ENCODE measurements at regions not wholly inside any gene's neighbourhood (a gene's known extent, or its start where the extent isn't known, plus 50 kb on each side); places are given as distances from the start of the nearest gene placed in this dataset.

DNA sequence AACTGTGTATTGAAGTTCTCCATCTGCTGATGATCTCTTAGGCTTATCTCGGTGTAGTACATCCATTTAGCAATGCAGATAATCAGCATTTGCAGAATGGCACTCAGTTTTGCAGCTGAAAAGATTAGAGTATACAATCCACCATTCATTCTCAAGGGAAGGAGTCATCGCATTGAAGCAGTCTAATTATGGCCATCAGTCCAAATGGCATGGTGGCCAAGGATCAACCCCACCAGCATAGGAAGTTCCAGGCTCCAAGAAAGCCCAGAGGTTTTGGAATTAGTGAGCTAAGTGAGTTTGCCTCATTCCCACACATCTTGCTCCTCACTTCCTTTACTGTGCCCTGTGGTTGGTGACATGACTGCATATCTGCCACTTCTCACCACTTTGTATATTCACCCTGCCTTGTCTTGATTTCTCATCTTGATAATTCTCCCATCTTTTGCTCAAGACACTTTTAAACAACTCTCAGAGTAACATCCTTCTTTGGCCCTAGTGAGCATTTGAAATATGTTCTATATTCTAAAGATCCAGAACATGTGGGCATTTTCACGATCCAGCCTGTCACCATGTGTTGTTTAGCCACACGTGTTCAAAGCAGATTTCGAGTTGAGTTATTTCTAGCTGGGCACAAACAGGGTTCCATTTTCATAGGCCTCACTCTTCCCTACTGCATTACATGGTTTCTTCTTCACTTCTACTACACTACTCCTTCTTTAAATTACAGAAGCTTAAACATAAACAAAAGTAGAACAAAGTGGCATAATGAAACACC is 1119.8 kb downstream of the TSN start:
- no peaks in the 10 kb centered on the region for H3K9me3 ChIP-seq (ENCODE audit: control insufficient read depth in 2 of 2, insufficient read depth in 1 of 2, low read length in 1 of 2)
- no peak overlapping the region for H3K27ac ChIP-seq (ENCODE audit: low read depth in 1 of 2, low read length in 1 of 2)
- H3K4me1 ChIP-seq (ENCODE audit: control insufficient read depth in 2 of 2, insufficient read depth in 2 of 2, low read length in 2 of 2) = no peaks in the 10 kb centered on the region
- H3K27me3 ChIP-seq (ENCODE audit: control insufficient read depth in 2 of 2, insufficient read depth in 1 of 2, low read length in 1 of 2) = no peaks in the 10 kb centered on the region
- no peak overlapping the region for H3K4me3 ChIP-seq (ENCODE audit: low read length in 2 of 2)
- H3K36me3 ChIP-seq (ENCODE audit: control insufficient read depth in 2 of 2, insufficient read depth in 2 of 2, low read length in 1 of 2) = no peaks in the 10 kb centered on the region
- 91% methylated on average over 5 of the region's 5 CpGs for WGBS
- DNase-seq (ENCODE audit: low read depth in 6 of 9, low spot score in 9 of 9) = no peak

DNA sequence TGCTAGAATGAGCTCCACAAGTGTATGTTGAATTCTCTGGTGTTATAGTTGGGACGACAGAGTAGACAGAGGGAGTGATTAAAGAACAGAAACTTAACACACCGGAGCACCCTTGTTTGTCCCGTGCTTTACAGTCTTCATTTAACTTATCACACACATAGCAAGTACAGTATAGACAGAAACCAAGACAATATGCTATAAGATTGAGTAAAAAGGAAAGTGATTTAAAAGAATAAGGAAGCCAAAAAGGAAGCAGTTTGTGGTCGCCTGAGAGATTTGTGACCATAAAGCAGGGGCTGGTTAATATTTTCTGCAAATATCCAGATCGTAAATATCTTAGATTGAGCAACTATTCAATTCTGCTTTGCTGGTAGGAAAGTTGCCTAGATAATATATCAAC is 1128.4 kb downstream of the TSN start:
- Histone ChIP-seq H3K27me3 (ENCODE audit: control insufficient read depth in 2 of 2, insufficient read depth in 1 of 2, low read length in 1 of 2) (no peaks in the 10 kb centered on the region), H3K27ac (ENCODE audit: low read depth in 1 of 2, low read length in 1 of 2) (no peak overlapping the region), H3K36me3 (ENCODE audit: control insufficient read depth in 2 of 2, insufficient read depth in 2 of 2, low read length in 1 of 2) (no peaks in the 10 kb centered on the region), H3K4me1 (ENCODE audit: control insufficient read depth in 2 of 2, insufficient read depth in 2 of 2, low read length in 2 of 2) (no peaks in the 10 kb centered on the region), H3K9me3 (ENCODE audit: control insufficient read depth in 2 of 2, insufficient read depth in 1 of 2, low read length in 1 of 2) (no peaks in the 10 kb centered on the region), H3K4me3 (ENCODE audit: low read length in 2 of 2) (no peak overlapping the region)
- DNase-seq (ENCODE audit: low read depth in 6 of 9, low spot score in 9 of 9) = no peak
- 31% methylated on average over 5 of the region's 5 CpGs for WGBS

DNA sequence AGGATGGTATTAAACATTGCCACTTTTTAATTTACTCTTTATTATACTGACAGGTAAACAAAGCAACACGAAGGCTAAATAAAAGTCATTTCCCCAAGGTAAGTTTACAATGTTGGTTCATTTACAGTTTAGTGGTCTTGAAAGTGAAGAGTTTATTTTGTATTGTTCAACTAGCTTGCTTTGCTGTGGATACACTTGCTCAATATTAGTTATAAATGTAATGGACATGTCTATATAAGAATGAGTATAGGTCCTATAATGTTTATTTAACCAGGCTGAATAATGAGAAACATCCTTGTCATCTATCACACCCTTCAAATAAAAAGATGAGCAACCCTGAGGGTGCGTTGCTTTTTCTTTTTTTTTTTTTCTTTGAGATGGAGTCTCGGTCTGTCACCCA is 1129.4 kb downstream of the TSN start:
- H3K27me3 ChIP-seq (ENCODE audit: control insufficient read depth in 2 of 2, insufficient read depth in 1 of 2, low read length in 1 of 2) = no peaks in the 10 kb centered on the region
- H3K4me3 ChIP-seq (ENCODE audit: low read length in 2 of 2) = no peak overlapping the region
- H3K27ac ChIP-seq (ENCODE audit: low read depth in 1 of 2, low read length in 1 of 2) = no peak overlapping the region
- no peaks in the 10 kb centered on the region for H3K4me1 ChIP-seq (ENCODE audit: control insufficient read depth in 2 of 2, insufficient read depth in 2 of 2, low read length in 2 of 2)
- H3K36me3 ChIP-seq (ENCODE audit: control insufficient read depth in 2 of 2, insufficient read depth in 2 of 2, low read length in 1 of 2) = no peaks in the 10 kb centered on the region
- H3K9me3 ChIP-seq (ENCODE audit: control insufficient read depth in 2 of 2, insufficient read depth in 1 of 2, low read length in 1 of 2) = no peaks in the 10 kb centered on the region
- 87% methylated on average over 3 of the region's 3 CpGs for WGBS
- DNase-seq (ENCODE audit: low read depth in 6 of 9, low spot score in 9 of 9) = no peak

DNA sequence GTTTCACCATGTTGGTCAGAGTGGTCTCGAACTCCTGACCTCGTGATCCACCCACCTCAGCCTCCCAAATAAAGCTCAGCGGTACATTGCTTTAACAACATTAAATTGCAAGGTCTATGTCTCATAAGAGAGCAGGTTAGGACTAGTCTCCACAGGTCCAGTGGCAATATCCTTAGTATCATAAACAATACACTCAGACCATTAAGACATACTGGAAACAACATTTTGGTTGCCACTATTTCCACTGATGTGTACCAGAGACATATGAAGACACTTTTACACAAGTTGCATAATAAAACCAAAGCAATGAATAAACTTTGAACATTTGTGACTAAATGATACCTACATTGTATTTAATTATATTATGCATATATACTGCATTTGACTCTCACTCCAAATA is 1130.0 kb downstream of the TSN start:
- 89% methylated on average over 3 of the region's 3 CpGs for WGBS
- no peaks in the 10 kb centered on the region for H3K36me3 ChIP-seq (ENCODE audit: control insufficient read depth in 2 of 2, insufficient read depth in 2 of 2, low read length in 1 of 2)
- H3K4me1 ChIP-seq (ENCODE audit: control insufficient read depth in 2 of 2, insufficient read depth in 2 of 2, low read length in 2 of 2) = no peaks in the 10 kb centered on the region
- H3K27ac ChIP-seq (ENCODE audit: low read depth in 1 of 2, low read length in 1 of 2) = no peak overlapping the region
- H3K27me3 ChIP-seq (ENCODE audit: control insufficient read depth in 2 of 2, insufficient read depth in 1 of 2, low read length in 1 of 2) = no peaks in the 10 kb centered on the region
- no peak overlapping the region for H3K4me3 ChIP-seq (ENCODE audit: low read length in 2 of 2)
- no peak for DNase-seq (ENCODE audit: low read depth in 6 of 9, low spot score in 9 of 9)
- no peaks in the 10 kb centered on the region for H3K9me3 ChIP-seq (ENCODE audit: control insufficient read depth in 2 of 2, insufficient read depth in 1 of 2, low read length in 1 of 2)

DNA sequence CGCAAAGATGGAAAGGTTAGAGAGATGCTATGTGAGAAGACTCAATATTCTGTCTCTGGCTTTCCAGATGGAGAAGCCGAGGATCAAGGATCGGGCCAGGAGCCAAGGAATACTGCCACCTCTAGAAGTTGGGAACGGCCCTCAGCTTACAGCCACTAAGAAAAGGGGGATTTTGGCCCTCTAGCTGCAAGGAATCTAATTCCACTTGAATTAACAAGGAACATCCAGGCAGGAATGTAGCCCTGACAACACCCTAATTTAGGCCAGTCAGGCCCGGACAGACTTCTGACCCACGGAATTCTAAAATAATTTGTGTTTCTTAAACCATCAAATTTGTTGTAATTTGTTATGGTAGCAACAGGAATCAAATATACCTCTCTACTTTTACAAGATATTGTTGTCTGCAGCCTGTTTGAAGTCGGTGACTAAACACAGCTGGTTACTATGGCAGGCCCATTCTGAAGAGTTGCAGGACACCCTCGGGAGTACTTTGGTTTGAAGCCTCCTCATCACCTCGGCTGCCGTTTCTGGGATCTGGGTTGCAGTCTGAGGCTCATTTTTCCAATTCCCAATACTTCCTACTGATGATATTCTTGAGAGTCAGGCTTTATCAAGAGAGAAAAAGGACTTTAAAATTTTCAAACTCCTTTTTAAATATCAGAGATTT is 1131.2 kb downstream of the TSN start:
- DNase-seq (ENCODE audit: low read depth in 6 of 9, low spot score in 9 of 9) = no peak
- WGBS = 85% methylated on average over 10 of the region's 10 CpGs
- no peak overlapping the region for H3K27ac ChIP-seq (ENCODE audit: low read depth in 1 of 2, low read length in 1 of 2)
- no peaks in the 10 kb centered on the region for H3K9me3 ChIP-seq (ENCODE audit: control insufficient read depth in 2 of 2, insufficient read depth in 1 of 2, low read length in 1 of 2)
- no peaks in the 10 kb centered on the region for H3K36me3 ChIP-seq (ENCODE audit: control insufficient read depth in 2 of 2, insufficient read depth in 2 of 2, low read length in 1 of 2)
- no peaks in the 10 kb centered on the region for H3K4me1 ChIP-seq (ENCODE audit: control insufficient read depth in 2 of 2, insufficient read depth in 2 of 2, low read length in 2 of 2)
- H3K4me3 ChIP-seq (ENCODE audit: low read length in 2 of 2) = no peak overlapping the region
- H3K27me3 ChIP-seq (ENCODE audit: control insufficient read depth in 2 of 2, insufficient read depth in 1 of 2, low read length in 1 of 2) = no peaks in the 10 kb centered on the region

DNA sequence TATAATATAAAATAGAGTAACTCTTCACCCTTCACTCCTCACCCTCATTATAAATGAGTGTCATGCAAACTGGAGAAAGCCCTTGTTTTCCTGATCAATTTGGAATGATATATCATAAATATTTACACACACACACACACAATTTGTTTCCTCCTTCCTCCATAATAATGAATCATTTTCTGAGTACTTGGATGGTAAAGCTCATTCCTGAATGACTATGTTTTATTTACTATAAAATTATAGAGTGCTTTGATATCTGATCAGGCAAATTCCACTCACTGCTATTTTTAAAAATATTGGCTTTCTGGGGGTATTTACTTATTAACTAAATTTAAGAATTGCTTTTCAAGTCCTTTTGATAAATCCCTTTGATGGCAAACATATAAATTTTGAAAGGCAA is 1125.5 kb upstream of the CNTNAP5 start:
- Histone ChIP-seq H3K9me3 (ENCODE audit: control insufficient read depth in 2 of 2, insufficient read depth in 1 of 2, low read length in 1 of 2) (no peaks in the 10 kb centered on the region), H3K27ac (ENCODE audit: low read depth in 1 of 2, low read length in 1 of 2) (no peak overlapping the region), H3K27me3 (ENCODE audit: control insufficient read depth in 2 of 2, insufficient read depth in 1 of 2, low read length in 1 of 2) (no peaks in the 10 kb centered on the region), H3K4me3 (ENCODE audit: low read length in 2 of 2) (no peak overlapping the region), H3K4me1 (ENCODE audit: control insufficient read depth in 2 of 2, insufficient read depth in 2 of 2, low read length in 2 of 2) (no peaks in the 10 kb centered on the region), H3K36me3 (ENCODE audit: control insufficient read depth in 2 of 2, insufficient read depth in 2 of 2, low read length in 1 of 2) (no peaks in the 10 kb centered on the region)
- no peak for DNase-seq (ENCODE audit: low read depth in 6 of 9, low spot score in 9 of 9)

DNA sequence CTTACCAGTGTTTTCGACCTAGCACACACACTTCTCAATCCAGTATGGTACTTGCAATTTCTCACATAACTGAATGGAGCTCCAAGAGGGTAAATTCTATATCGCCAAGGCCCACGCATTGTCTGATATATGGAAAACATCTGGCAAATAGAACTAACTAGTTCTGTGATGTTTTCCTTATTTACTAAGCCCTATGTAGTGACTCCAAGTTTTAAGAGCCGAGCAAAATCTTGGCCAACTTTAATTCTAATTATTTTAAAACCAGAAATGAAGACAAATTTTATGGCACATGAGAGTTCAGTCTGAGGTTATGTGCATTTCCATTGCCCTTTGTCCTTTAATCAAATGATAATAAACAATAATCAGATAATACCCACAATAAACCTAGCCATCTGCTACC is 1119.7 kb upstream of the CNTNAP5 start:
- Histone ChIP-seq H3K9me3 (ENCODE audit: control insufficient read depth in 2 of 2, insufficient read depth in 1 of 2, low read length in 1 of 2) (no peaks in the 10 kb centered on the region), H3K4me3 (ENCODE audit: low read length in 2 of 2) (no peak overlapping the region), H3K27me3 (ENCODE audit: control insufficient read depth in 2 of 2, insufficient read depth in 1 of 2, low read length in 1 of 2) (no peaks in the 10 kb centered on the region), H3K27ac (ENCODE audit: low read depth in 1 of 2, low read length in 1 of 2) (no peak overlapping the region), H3K4me1 (ENCODE audit: control insufficient read depth in 2 of 2, insufficient read depth in 2 of 2, low read length in 2 of 2) (no peaks in the 10 kb centered on the region), H3K36me3 (ENCODE audit: control insufficient read depth in 2 of 2, insufficient read depth in 2 of 2, low read length in 1 of 2) (no peaks in the 10 kb centered on the region)
- DNase-seq (ENCODE audit: low read depth in 6 of 9, low spot score in 9 of 9) = no peak
- 93% methylated on average over 4 of the region's 4 CpGs for WGBS

DNA sequence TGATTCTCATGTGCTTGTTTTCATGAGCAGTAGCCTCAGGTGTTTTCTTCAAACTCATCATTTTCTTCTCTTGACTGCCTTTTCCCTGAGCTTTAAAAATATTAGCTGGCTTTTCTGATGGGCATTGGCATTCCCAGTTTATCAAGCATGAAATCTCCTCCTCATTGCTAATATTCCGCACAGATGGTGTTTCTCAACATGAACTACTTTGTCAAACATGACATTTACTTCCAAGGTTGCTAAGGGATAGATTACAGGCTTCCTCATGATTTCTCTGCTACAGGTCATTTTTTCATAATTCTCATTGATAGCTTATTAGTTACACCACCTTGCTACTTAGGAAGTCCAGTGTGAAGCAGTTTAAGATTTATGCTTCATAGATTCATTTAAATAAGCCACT is 1116.9 kb upstream of the CNTNAP5 start:
- Histone ChIP-seq H3K4me3 (ENCODE audit: low read length in 2 of 2) (no peak overlapping the region), H3K27me3 (ENCODE audit: control insufficient read depth in 2 of 2, insufficient read depth in 1 of 2, low read length in 1 of 2) (no peaks in the 10 kb centered on the region), H3K9me3 (ENCODE audit: control insufficient read depth in 2 of 2, insufficient read depth in 1 of 2, low read length in 1 of 2) (no peaks in the 10 kb centered on the region), H3K27ac (ENCODE audit: low read depth in 1 of 2, low read length in 1 of 2) (no peak overlapping the region), H3K4me1 (ENCODE audit: control insufficient read depth in 2 of 2, insufficient read depth in 2 of 2, low read length in 2 of 2) (no peaks in the 10 kb centered on the region), H3K36me3 (ENCODE audit: control insufficient read depth in 2 of 2, insufficient read depth in 2 of 2, low read length in 1 of 2) (no peaks in the 10 kb centered on the region)
- 93% methylated on average over 1 of the region's 1 CpG for WGBS
- DNase-seq (ENCODE audit: low read depth in 6 of 9, low spot score in 9 of 9) = no peak

DNA sequence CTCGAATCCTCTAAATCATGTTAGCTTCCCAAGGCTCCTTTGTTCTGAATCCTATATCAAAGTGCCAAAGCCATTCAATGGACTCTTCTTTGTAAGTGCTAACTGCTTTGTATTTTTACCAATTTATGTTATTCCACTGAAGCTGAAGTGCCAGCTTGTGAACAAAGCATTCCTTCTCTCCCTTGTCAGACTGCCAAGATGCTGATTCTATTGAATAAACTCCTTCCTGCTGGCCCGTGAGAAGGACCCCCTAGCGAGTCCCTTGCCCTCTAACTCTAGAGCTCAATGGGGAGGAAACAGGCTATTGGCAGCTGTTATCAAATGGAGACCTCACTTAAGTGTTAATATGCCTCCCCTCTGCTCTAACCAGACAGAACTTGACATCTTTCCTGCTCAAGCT is 1097.9 kb upstream of the CNTNAP5 start:
- no peaks in the 10 kb centered on the region for H3K36me3 ChIP-seq (ENCODE audit: control insufficient read depth in 2 of 2, insufficient read depth in 2 of 2, low read length in 1 of 2)
- H3K27me3 ChIP-seq (ENCODE audit: control insufficient read depth in 2 of 2, insufficient read depth in 1 of 2, low read length in 1 of 2) = no peaks in the 10 kb centered on the region
- no peak overlapping the region for H3K4me3 ChIP-seq (ENCODE audit: low read length in 2 of 2)
- no peak overlapping the region for H3K27ac ChIP-seq (ENCODE audit: low read depth in 1 of 2, low read length in 1 of 2)
- H3K4me1 ChIP-seq (ENCODE audit: control insufficient read depth in 2 of 2, insufficient read depth in 2 of 2, low read length in 2 of 2) = no peaks in the 10 kb centered on the region
- no peak for DNase-seq (ENCODE audit: low read depth in 6 of 9, low spot score in 9 of 9)
- 83% methylated on average over 3 of the region's 3 CpGs for WGBS
- peaks cover 0 to 16% of the 10 kb centered on the region in 2 donors for H3K9me3 ChIP-seq (ENCODE audit: control insufficient read depth in 2 of 2, insufficient read depth in 1 of 2, low read length in 1 of 2)
